Breast epithelium (tissue), 4 donors: ENCODE measurements at regions not wholly inside any gene's neighbourhood (a gene's known extent, or its start where the extent isn't known, plus 50 kb on each side); places are given as distances from the start of the nearest gene placed in this dataset.

Source experiments
- DNase-seq, 2 donors: peaks; one replicate each; pipeline ENCODE4 v3.0.0-alpha.2; 2019; ENCODE audit warnings: low spot score in 2 of 2
- H3K27ac ChIP-seq, 2 donors: fragments of 200-600 bp; sonication (generic) in 1 of 2; one replicate each; pipeline ENCODE4 v1.5.1; 2016 to 2019; ENCODE audit warnings: mild to moderate bottlenecking in 1 of 2
- H3K27me3 ChIP-seq, 2 donors: fragments of 200-600 bp; sonication (generic) in 1 of 2; one replicate each; pipeline versions ENCODE4 v1.5.1 to v1.6.0; 2017 to 2019; ENCODE audit warnings: control low read depth in 1 of 2, mild to moderate bottlenecking in 1 of 2
- H3K36me3 ChIP-seq: fragments of 200-600 bp; one replicate; pipeline ENCODE4 v1.5.1; 2019
- H3K4me1 ChIP-seq, 2 donors: fragments of 200-600 bp; sonication (generic); one replicate each; pipeline ENCODE4 v1.5.1; 2016 to 2019; ENCODE audit warnings: control low read depth in 1 of 2
- H3K4me3 ChIP-seq, 3 donors: fragments of 200-600 bp; sonication (generic); 1 replicate in 2 of 3; 2 replicates in 1 of 3; pipeline ENCODE4 v1.5.1; 2016 to 2019; ENCODE audit warnings: mild to moderate bottlenecking in 3 of 3, moderate library complexity in 2 of 3
- H3K9me3 ChIP-seq, 2 donors: fragments of 200-600 bp; sonication (generic) in 1 of 2; one replicate each; pipeline ENCODE4 v1.5.1; 2016 to 2019; ENCODE audit warnings: control low read depth in 1 of 2
- POLR2A ChIP-seq: fragments of 450-650 bp; IDR thresholded peaks from one replicate; pipeline ENCODE4 v1.6.1; 2016; ENCODE audit warnings: antibody characterized with exemption, mild to moderate bottlenecking, moderate library complexity
- POLR2AphosphoS5 ChIP-seq, 3 donors: sonication (generic); formaldehyde crosslinking; IDR thresholded peaks; one replicate each; pipeline ENCODE4 v1.6.1; 2017; ENCODE audit warnings: antibody characterized with exemption in 3 of 3
- intact Hi-C: fragments of 100-400 bp; cut with DNase I; formaldehyde crosslinking; loops from one replicate; pipeline ENCODE4 v1.15.1; 2023; ENCODE audit warnings: low total_unique reads
- TF ChIP-seq, protein P1 (sequence below), 3 donors: fragments of 450-650 bp; IDR thresholded peaks; one replicate each; pipeline ENCODE4 v1.5.1; 2016 to 2017; ENCODE audit warnings: antibody characterized with exemption in 3 of 3, mild to moderate bottlenecking in 3 of 3, moderate library complexity in 3 of 3

DNA sequence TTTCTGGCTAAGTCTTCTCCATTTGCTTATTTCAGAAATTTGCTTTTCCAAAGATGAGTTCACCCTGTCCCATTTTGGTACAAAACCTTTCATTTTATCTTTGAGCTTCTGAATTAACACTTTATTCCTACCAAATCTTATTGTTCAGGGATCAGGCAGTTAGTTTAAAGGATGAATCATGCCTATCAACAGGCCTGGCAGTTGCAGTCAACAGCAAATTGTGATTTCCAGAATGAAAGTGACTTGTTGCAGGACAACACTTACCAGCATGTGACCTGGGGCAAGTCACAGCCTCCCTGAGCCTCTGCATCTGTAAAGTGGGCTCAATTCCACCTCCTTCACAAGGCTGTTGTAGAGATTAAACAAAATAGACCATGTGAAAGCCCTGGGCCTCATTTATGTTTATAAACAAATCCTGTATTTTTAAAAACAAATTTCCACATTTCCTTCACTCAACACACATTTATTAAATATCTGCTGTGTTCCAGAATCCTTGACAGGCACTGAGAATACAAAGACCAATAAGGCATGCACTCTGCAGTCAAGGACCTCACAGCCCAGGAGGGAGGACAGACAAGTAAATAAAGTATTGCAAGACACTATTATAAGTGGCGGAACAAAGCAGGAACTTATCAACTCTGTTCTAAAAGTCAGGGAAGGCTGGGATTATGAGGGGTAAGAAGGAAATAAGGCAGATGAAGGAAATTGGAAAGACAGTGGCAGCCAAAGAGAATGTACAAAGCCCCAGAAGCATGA is 359.1 kb upstream of the IL12A start:
- intact Hi-C loops = no loop called here
- H3K27me3 ChIP-seq = no peaks in the 10 kb centered on the region
- TF ChIP-seq POLR2A = no peak
- TF ChIP-seq POLR2AphosphoS5 (IDR thresholded peaks at IDR 0.05) = no peak
- TF ChIP-seq, protein P1, sequence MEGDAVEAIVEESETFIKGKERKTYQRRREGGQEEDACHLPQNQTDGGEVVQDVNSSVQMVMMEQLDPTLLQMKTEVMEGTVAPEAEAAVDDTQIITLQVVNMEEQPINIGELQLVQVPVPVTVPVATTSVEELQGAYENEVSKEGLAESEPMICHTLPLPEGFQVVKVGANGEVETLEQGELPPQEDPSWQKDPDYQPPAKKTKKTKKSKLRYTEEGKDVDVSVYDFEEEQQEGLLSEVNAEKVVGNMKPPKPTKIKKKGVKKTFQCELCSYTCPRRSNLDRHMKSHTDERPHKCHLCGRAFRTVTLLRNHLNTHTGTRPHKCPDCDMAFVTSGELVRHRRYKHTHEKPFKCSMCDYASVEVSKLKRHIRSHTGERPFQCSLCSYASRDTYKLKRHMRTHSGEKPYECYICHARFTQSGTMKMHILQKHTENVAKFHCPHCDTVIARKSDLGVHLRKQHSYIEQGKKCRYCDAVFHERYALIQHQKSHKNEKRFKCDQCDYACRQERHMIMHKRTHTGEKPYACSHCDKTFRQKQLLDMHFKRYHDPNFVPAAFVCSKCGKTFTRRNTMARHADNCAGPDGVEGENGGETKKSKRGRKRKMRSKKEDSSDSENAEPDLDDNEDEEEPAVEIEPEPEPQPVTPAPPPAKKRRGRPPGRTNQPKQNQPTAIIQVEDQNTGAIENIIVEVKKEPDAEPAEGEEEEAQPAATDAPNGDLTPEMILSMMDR (IDR thresholded peaks at IDR 0.05) = no peak

DNA sequence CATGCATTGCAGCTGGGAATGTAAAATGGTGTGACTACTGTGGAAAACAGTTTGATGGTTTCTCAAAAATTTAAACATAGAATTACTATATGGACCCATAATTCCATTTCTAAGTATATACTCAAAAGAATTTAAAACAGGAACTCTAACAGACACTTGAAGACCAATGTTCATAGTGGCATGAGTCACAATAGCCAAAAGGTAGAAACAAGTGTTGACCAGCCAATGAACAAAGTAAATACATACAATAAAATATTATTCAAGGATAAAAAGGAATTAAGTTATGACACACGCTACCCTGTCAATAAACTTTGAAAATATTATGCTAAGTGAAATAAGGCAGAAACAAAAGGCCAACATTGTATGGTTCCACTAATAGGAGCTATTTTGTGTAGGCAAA is 357.4 kb upstream of the IL12A start:
- TF ChIP-seq POLR2AphosphoS5 (IDR thresholded peaks at IDR 0.05) (no peak), POLR2A (no peak)
- TF ChIP-seq, protein P1 (IDR thresholded peaks at IDR 0.05) = no peak
- no peak for DNase-seq
- Histone ChIP-seq H3K9me3 (no peaks in the 10 kb centered on the region), H3K36me3 (no peaks in the 10 kb centered on the region), H3K4me3 (no peak overlapping the region), H3K4me1 (no peaks in the 10 kb centered on the region), H3K27ac (no peak overlapping the region), H3K27me3 (no peaks in the 10 kb centered on the region)
- intact Hi-C loops = no loop called here

More for the DNA sequence above, 359.1 kb upstream of the IL12A start:
- Histone ChIP-seq H3K36me3 (no peaks in the 10 kb centered on the region), H3K4me1 (no peaks in the 10 kb centered on the region), H3K4me3 (no peak overlapping the region), H3K27ac (no peak overlapping the region), H3K9me3 (no peaks in the 10 kb centered on the region)
- no peak for DNase-seq

DNA sequence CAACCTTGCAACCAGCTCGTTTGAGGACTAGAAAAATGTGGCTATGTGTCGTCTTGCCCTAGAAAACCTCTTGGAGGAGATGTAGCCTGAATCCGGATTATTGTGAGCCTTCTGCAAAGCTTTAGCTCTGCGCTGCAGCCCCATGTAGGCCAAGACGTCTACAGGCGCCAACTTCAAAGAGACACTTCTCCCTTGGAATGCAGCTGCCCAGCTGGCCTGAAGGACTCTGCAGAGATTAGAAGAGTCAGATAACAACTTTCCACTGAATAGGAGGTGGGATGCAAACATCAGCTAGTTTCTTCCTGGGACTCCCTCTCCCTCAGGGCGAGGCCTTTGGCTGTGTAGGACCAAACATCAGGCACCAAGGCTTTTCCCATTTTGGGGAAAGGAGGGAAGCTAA is 356.5 kb upstream of the IL12A start:
- DNase-seq = no peak
- Histone ChIP-seq H3K4me3 (no peak overlapping the region), H3K36me3 (no peaks in the 10 kb centered on the region), H3K27ac (no peak overlapping the region), H3K4me1 (no peaks in the 10 kb centered on the region), H3K27me3 (no peaks in the 10 kb centered on the region), H3K9me3 (no peaks in the 10 kb centered on the region)
- TF ChIP-seq POLR2A (no peak), POLR2AphosphoS5 (IDR thresholded peaks at IDR 0.05) (no peak)
- TF ChIP-seq, protein P1 (IDR thresholded peaks at IDR 0.05) = no peak
- intact Hi-C loops = no loop called here

DNA sequence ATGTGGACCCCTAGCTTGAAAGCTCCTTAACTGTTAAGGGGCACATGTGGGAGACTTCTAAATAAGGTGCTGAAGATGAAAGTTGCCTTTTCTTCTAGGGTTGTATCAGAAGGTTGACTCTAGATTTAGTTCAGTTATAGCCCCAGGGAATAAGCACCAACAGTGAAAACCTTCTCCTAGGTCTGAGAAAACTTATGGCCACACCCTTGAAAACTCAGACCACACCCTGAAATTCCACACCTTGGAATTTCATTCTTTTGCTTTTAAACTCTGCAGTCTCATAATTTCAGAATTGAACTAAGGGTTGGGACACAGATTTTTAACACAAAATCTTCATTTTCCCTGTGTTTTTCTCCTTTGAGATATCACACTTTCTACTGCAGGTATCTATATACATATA is 355.8 kb upstream of the IL12A start:
- Histone ChIP-seq H3K36me3 (no peaks in the 10 kb centered on the region), H3K27me3 (no peaks in the 10 kb centered on the region), H3K4me1 (no peaks in the 10 kb centered on the region), H3K4me3 (no peak overlapping the region), H3K9me3 (no peaks in the 10 kb centered on the region), H3K27ac (no peak overlapping the region)
- TF ChIP-seq POLR2AphosphoS5 (IDR thresholded peaks at IDR 0.05) (no peak), POLR2A (no peak)
- TF ChIP-seq, protein P1 (IDR thresholded peaks at IDR 0.05) = no peak
- intact Hi-C loops = no loop called here
- DNase-seq = no peak

DNA sequence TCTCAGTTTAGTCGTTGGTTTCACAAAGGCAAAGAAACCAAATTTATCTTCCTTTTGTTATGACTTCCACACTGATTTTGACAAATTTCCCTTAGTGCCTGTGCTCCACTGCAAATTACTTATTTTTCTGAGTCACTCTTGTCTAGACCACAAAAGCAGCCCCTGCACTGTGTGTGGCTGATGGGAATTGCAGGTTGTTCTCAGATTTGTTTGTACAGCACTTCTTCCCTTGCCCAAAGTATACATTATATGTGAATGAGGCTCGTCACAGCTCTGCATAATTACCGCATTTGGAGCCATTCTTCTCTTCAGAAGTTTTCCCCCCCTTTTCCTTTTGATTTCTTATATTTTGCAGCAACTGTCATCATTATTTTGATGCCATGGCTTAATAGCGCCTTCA is 354.2 kb upstream of the IL12A start:
- intact Hi-C loops = no loop called here
- no peak overlapping the region for H3K27ac ChIP-seq

More for the DNA sequence above, 354.2 kb upstream of the IL12A start:
- no peak for TF ChIP-seq POLR2AphosphoS5 (IDR thresholded peaks at IDR 0.05)
- no peak for TF ChIP-seq POLR2A
- TF ChIP-seq, protein P1 (IDR thresholded peaks at IDR 0.05) = no peak
- H3K9me3 ChIP-seq = no peaks in the 10 kb centered on the region
- no peak for DNase-seq
- H3K4me1 ChIP-seq = no peaks in the 10 kb centered on the region
- no peaks in the 10 kb centered on the region for H3K36me3 ChIP-seq
- H3K27me3 ChIP-seq = no peaks in the 10 kb centered on the region
- no peak overlapping the region for H3K4me3 ChIP-seq
